ENCODE measurements at regions not wholly inside any gene's neighbourhood (a gene's known extent, or its start where the extent isn't known, plus 50 kb on each side); places are given as distances from the start of the nearest gene placed in this dataset.

DNA sequence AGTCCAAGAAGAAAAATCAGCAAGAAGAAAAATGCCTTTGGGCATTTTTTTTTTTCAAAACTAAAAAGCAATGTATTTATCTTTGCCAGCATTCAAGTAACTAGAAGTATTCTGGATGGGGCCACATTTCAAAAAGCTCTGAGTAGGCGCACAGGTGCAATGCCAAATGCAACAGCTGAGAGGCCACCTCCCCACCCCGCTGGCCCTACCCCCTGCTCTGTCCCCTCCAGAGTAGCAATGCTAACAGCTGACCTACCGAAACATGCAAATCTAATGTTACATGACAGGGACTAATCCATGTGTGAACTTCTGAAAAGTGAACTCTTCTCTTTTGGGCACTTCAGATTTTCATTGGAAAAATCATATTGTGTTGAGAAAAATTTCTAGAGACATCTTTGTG is 153.7 kb upstream of the SLC38A2 start:
- no peaks in the 10 kb centered on the region for H3K36me3 ChIP-seq (ENCODE audit: control insufficient read depth, insufficient read depth, low read length)
- no peak for FAIRE-seq
- H3K4me3 ChIP-seq (ENCODE audit: low read depth, low read length): no peak overlapping the region
- TF ChIP-seq, protein P1, sequence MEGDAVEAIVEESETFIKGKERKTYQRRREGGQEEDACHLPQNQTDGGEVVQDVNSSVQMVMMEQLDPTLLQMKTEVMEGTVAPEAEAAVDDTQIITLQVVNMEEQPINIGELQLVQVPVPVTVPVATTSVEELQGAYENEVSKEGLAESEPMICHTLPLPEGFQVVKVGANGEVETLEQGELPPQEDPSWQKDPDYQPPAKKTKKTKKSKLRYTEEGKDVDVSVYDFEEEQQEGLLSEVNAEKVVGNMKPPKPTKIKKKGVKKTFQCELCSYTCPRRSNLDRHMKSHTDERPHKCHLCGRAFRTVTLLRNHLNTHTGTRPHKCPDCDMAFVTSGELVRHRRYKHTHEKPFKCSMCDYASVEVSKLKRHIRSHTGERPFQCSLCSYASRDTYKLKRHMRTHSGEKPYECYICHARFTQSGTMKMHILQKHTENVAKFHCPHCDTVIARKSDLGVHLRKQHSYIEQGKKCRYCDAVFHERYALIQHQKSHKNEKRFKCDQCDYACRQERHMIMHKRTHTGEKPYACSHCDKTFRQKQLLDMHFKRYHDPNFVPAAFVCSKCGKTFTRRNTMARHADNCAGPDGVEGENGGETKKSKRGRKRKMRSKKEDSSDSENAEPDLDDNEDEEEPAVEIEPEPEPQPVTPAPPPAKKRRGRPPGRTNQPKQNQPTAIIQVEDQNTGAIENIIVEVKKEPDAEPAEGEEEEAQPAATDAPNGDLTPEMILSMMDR (IDR thresholded peaks at IDR 0.05; ENCODE audit: insufficient read depth, low read length, severe bottlenecking): no peak
- no peak for DNase-seq (ENCODE audit: low read depth)
- H3K27me3 ChIP-seq (ENCODE audit: control insufficient read depth, insufficient read depth, low read length): no peaks in the 10 kb centered on the region

DNA sequence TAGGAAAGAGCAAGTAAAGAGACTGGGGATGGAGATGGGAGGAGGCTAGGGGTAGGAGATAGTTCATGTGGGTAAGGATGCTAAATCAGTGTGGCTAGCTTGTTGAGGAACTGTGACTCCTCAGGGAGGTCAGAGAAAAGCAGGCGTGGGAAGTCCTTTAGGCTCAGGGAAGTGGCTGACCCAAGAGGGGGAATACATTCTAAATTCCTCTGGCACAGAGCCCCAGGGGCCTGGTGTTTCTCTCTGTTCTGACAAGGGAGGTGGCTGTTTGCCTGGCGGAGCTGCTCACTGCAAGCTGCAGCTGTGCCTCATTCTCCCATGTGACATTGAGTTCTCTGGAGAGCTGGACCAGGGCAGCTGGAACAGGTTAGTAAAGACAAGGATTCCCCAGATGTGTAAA is 152.2 kb upstream of the SLC38A2 start:
- Histone ChIP-seq H3K36me3 (ENCODE audit: control insufficient read depth, insufficient read depth, low read length) (no peaks in the 10 kb centered on the region), H3K27me3 (ENCODE audit: control insufficient read depth, insufficient read depth, low read length) (no peaks in the 10 kb centered on the region), H3K4me3 (ENCODE audit: low read depth, low read length) (no peak overlapping the region)
- DNase-seq (ENCODE audit: low read depth): peak; percentile 38
- TF ChIP-seq, protein P1 (IDR thresholded peaks at IDR 0.05; ENCODE audit: insufficient read depth, low read length, severe bottlenecking): no peak
- FAIRE-seq: no peak

DNA sequence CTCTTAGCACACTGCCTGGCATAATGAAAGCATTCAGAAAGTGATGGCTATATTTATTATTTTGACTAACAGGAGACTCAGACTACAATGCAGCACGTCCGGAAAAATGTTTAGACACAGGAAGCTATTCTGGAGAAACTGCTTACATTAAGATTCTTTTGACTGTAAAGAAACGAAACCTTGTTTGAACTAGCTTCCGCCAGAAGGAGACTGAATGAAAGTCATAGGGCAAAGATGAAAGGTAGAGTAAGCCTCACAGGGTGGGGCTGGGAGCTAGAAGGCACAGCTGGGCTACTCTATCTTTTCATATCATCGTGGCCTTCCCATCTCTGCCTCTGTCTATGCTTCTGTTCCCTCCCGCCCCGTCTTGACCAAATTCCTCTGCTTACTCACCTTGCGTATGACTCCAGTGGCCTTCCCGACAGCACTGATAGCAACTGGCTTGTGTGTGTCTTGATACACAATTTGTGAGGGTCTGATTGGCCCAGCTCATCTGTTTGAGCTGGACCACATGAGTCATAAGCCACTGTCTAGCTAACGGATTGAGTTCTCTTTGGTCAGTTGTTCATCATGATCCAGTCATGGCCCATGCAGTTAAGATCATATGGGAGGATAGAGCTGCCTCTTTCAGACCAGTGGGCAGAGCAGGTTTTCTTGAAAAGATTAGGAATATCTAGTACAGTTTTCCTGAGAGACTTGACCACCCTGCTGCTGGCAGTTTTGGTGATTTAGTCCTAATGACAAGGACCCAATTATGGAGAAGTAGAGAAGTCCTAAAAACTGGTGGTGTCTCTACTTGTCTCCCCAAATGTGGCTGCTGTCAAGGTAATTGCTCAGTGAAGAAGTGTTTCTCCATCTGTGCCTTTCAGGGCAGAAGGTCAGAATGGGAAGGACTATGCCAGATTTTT is 151.5 kb upstream of the SLC38A2 start:
- no peaks in the 10 kb centered on the region for H3K36me3 ChIP-seq (ENCODE audit: control insufficient read depth, insufficient read depth, low read length)
- no peak overlapping the region for H3K4me3 ChIP-seq (ENCODE audit: low read depth, low read length)
- H3K27me3 ChIP-seq (ENCODE audit: control insufficient read depth, insufficient read depth, low read length): no peaks in the 10 kb centered on the region
- TF ChIP-seq, protein P1 (IDR thresholded peaks at IDR 0.05; ENCODE audit: insufficient read depth, low read length, severe bottlenecking): no peak
- FAIRE-seq (no peak), DNase-seq (ENCODE audit: low read depth) (peak; percentile 100)

DNA sequence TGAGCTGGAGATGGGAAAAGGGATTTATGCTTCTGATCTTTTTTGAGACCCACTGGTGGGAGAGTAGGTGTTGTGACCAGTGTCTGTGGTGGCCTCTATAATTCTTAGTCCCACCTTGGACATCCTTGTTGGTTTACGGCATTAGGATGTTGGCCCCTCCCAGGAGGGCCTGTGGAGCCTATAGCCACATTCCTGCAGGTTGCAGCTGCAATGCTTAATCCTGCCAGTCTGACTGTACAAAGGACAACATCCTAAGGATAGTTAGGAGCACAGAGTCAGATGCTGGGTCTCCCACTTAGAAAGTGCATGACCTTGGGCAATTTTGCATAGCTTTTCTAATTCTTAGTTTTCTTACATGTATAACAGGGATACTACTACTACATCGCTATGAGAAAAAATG is 150.9 kb upstream of the SLC38A2 start:
- no peak overlapping the region for H3K4me3 ChIP-seq (ENCODE audit: low read depth, low read length)
- no peak for DNase-seq (ENCODE audit: low read depth)
- H3K36me3 ChIP-seq (ENCODE audit: control insufficient read depth, insufficient read depth, low read length): no peaks in the 10 kb centered on the region
- no peaks in the 10 kb centered on the region for H3K27me3 ChIP-seq (ENCODE audit: control insufficient read depth, insufficient read depth, low read length)
- TF ChIP-seq, protein P1 (IDR thresholded peaks at IDR 0.05; ENCODE audit: insufficient read depth, low read length, severe bottlenecking): no peak
- no peak for FAIRE-seq

DNA sequence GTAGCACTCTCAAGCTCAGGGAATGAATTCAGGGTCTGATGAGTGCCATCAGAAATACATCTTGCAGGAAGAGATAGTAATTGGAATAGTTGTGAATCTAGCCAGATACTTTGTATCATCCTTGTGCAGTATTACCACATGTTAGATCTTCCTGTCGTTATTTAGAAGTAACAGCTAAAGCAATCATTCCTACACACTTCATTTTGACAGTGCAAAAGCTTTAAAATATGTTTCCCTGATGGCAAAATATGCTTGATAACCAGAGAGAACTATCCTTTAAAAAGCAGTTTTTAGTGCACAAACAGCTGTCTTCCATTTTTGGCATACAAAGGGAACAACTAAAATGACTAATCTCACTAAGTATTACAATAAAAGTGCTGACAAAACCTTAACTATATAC is 149.5 kb upstream of the SLC38A2 start:
- Histone ChIP-seq H3K4me3 (ENCODE audit: low read depth, low read length) (no peak overlapping the region), H3K36me3 (ENCODE audit: control insufficient read depth, insufficient read depth, low read length) (no peaks in the 10 kb centered on the region), H3K27me3 (ENCODE audit: control insufficient read depth, insufficient read depth, low read length) (no peaks in the 10 kb centered on the region)
- DNase-seq (ENCODE audit: low read depth) (peak; percentile 18), FAIRE-seq (no peak)
- TF ChIP-seq, protein P1 (IDR thresholded peaks at IDR 0.05; ENCODE audit: insufficient read depth, low read length, severe bottlenecking): no peak

Measured in bronchial epithelial cell (primary cell).